ENCODE measurements at regions not wholly inside any gene's neighbourhood (a gene's known extent, or its start where the extent isn't known, plus 50 kb on each side); places are given as distances from the start of the nearest gene placed in this dataset.

DNA sequence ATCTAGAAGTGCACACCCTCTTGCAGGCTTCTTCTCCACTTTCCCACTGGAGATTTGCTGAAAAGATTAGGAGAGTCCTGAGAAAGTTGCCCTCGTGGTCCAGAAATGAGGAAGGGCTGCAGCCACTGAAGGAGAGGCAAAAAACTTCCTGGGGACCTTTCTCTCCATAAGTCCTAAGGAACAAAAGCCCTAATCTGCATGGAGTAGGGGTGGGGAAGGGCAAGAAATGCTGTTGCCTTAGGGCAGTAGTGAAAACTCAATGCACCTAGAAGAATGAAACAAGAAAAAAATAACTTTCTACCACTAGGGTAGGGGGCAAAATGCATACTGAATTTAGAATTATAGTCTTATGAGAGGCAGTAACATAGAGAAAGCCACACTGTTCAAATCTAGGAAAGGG lies 1408.8 kb downstream of the PCDH19 start:
- Histone ChIP-seq H3K9me2 (ENCODE audit: insufficient read depth) (no peaks in the 10 kb centered on the region), H3K4me1 (ENCODE audit: insufficient read depth) (peaks cover 6% of the 10 kb centered on the region), H3F3A (replicated peaks; ENCODE audit: low read depth) (no peaks in the 10 kb centered on the region), H3K27me3 (ENCODE audit: insufficient read depth) (no peaks in the 10 kb centered on the region), H2AFZ (no peak overlapping the region), H3K36me3 (ENCODE audit: insufficient read depth) (no peaks in the 10 kb centered on the region), H3K27ac (ENCODE audit: low read depth) (no peak overlapping the region), H3K79me2 (replicated peaks; ENCODE audit: insufficient read depth) (no peaks in the 10 kb centered on the region), H4K20me1 (replicated peaks; ENCODE audit: insufficient read depth) (no peaks in the 10 kb centered on the region), H3K4me2 (no peak overlapping the region), H3K4me3 (no peak overlapping the region)
- ATAC-seq = no peak
- no peak overlapping the region for H3K27ac Mint-ChIP-seq
- no peak for DNase-seq (ENCODE audit: low spot score)
- H3K9me3 Mint-ChIP-seq = no peaks in the 10 kb centered on the region
- peaks cover 1% of the 10 kb centered on the region for H3K27me3 Mint-ChIP-seq (ENCODE audit: insufficient read depth, low read depth, poor library complexity)
- peaks cover 3% of the 10 kb centered on the region; the same call in 1 of the 3 replicates for H3K36me3 Mint-ChIP-seq (ENCODE audit: low read depth)
- TF ChIP-seq CREB1 (CRISPR knock-in tag; IDR thresholded peaks at IDR 0.05; ENCODE audit: low read depth) = no peak
- TF ChIP-seq ETS1 (IDR thresholded peaks at IDR 0.05) = no peak
- TF ChIP-seq STAT1 (IDR thresholded peaks at IDR 0.05; ENCODE audit: unreplicated experiment) = no peak
- TF ChIP-seq JUNB (IDR thresholded peaks at IDR 0.05; ENCODE audit: unreplicated experiment) = no peak
- TF ChIP-seq NANOG (IDR thresholded peaks at IDR 0.05; ENCODE audit: borderline replicate concordance) = no peak
- TF ChIP-seq EZH2 (IDR thresholded peaks at IDR 0.05; ENCODE audit: low read depth, unreplicated experiment) = no peak
- TF ChIP-seq CTCF (conservative IDR thresholded peaks at IDR 0.05; ENCODE audit: low read depth in 2 of 2) = no peak
- TF ChIP-seq, protein P1, sequence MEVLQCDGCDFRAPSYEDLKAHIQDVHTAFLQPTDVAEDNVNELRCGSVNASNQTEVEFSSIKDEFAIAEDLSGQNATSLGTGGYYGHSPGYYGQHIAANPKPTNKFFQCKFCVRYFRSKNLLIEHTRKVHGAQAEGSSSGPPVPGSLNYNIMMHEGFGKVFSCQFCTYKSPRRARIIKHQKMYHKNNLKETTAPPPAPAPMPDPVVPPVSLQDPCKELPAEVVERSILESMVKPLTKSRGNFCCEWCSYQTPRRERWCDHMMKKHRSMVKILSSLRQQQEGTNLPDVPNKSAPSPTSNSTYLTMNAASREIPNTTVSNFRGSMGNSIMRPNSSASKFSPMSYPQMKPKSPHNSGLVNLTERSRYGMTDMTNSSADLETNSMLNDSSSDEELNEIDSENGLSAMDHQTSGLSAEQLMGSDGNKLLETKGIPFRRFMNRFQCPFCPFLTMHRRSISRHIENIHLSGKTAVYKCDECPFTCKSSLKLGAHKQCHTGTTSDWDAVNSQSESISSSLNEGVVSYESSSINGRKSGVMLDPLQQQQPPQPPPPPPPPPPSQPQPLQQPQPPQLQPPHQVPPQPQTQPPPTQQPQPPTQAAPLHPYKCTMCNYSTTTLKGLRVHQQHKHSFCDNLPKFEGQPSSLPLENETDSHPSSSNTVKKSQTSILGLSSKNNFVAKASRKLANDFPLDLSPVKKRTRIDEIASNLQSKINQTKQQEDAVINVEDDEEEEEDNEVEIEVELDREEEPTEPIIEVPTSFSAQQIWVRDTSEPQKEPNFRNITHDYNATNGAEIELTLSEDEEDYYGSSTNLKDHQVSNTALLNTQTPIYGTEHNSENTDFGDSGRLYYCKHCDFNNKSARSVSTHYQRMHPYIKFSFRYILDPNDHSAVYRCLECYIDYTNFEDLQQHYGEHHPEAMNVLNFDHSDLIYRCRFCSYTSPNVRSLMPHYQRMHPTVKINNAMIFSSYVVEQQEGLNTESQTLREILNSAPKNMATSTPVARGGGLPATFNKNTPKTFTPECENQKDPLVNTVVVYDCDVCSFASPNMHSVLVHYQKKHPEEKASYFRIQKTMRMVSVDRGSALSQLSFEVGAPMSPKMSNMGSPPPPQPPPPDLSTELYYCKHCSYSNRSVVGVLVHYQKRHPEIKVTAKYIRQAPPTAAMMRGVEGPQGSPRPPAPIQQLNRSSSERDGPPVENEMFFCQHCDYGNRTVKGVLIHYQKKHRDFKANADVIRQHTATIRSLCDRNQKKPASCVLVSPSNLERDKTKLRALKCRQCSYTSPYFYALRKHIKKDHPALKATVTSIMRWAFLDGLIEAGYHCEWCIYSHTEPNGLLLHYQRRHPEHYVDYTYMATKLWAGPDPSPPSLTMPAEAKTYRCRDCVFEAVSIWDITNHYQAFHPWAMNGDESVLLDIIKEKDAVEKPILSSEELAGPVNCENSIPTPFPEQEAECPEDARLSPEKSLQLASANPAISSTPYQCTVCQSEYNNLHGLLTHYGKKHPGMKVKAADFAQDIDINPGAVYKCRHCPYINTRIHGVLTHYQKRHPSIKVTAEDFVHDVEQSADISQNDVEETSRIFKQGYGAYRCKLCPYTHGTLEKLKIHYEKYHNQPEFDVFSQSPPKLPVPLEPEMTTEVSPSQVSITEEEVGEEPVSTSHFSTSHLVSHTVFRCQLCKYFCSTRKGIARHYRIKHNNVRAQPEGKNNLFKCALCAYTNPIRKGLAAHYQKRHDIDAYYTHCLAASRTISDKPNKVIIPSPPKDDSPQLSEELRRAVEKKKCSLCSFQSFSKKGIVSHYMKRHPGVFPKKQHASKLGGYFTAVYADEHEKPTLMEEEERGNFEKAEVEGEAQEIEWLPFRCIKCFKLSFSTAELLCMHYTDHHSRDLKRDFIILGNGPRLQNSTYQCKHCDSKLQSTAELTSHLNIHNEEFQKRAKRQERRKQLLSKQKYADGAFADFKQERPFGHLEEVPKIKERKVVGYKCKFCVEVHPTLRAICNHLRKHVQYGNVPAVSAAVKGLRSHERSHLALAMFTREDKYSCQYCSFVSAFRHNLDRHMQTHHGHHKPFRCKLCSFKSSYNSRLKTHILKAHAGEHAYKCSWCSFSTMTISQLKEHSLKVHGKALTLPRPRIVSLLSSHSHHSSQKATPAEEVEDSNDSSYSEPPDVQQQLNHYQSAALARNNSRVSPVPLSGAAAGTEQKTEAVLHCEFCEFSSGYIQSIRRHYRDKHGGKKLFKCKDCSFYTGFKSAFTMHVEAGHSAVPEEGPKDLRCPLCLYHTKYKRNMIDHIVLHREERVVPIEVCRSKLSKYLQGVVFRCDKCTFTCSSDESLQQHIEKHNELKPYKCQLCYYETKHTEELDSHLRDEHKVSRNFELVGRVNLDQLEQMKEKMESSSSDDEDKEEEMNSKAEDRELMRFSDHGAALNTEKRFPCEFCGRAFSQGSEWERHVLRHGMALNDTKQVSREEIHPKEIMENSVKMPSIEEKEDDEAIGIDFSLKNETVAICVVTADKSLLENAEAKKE (CRISPR knock-in tag; IDR thresholded peaks at IDR 0.05) = no peak
- TF ChIP-seq POLR2AphosphoS5 (IDR thresholded peaks at IDR 0.05; ENCODE audit: low read depth) = no peak
- no peak for TF ChIP-seq EZH2phosphoT487 (IDR thresholded peaks at IDR 0.05; ENCODE audit: unreplicated experiment)
- TF ChIP-seq, protein P2, sequence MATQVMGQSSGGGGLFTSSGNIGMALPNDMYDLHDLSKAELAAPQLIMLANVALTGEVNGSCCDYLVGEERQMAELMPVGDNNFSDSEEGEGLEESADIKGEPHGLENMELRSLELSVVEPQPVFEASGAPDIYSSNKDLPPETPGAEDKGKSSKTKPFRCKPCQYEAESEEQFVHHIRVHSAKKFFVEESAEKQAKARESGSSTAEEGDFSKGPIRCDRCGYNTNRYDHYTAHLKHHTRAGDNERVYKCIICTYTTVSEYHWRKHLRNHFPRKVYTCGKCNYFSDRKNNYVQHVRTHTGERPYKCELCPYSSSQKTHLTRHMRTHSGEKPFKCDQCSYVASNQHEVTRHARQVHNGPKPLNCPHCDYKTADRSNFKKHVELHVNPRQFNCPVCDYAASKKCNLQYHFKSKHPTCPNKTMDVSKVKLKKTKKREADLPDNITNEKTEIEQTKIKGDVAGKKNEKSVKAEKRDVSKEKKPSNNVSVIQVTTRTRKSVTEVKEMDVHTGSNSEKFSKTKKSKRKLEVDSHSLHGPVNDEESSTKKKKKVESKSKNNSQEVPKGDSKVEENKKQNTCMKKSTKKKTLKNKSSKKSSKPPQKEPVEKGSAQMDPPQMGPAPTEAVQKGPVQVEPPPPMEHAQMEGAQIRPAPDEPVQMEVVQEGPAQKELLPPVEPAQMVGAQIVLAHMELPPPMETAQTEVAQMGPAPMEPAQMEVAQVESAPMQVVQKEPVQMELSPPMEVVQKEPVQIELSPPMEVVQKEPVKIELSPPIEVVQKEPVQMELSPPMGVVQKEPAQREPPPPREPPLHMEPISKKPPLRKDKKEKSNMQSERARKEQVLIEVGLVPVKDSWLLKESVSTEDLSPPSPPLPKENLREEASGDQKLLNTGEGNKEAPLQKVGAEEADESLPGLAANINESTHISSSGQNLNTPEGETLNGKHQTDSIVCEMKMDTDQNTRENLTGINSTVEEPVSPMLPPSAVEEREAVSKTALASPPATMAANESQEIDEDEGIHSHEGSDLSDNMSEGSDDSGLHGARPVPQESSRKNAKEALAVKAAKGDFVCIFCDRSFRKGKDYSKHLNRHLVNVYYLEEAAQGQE (IDR thresholded peaks at IDR 0.05; ENCODE audit: unreplicated experiment) = no peak
- TF ChIP-seq ZNF331 (CRISPR knock-in tag; IDR thresholded peaks at IDR 0.05; ENCODE audit: low read depth) = no peak
- no peak for TF ChIP-seq ZNF114 (CRISPR knock-in tag; IDR thresholded peaks at IDR 0.05)
- no peak overlapping the region for H3K4me3 Mint-ChIP-seq
- H3K4me1 Mint-ChIP-seq = no peaks in the 10 kb centered on the region

Measured in GM23338 (cell line).